IPS-18c (cell line): ENCODE measurements at regions not wholly inside any gene's neighbourhood (a gene's known extent, or its start where the extent isn't known, plus 50 kb on each side); places are given as distances from the start of the nearest gene placed in this dataset.
"Not testable (repeated sequence)": the region's sequence is repeated elsewhere in the genome, so short reads cannot be mapped to it uniquely, and the experiment has no call there.

ENCODE experiments used
- H3K4me3 ChIP-seq: 2 replicates; pipeline ENCODE4 v1.7.0; 2013; ENCODE audit warnings: low read depth, mild to moderate bottlenecking, low read length, moderate library complexity; ENCODE audit not compliant: insufficient read depth
- H3K9me3 ChIP-seq: one replicate; pipeline ENCODE4 v1.6.1; 2013; ENCODE audit warnings: mild to moderate bottlenecking, low read length, moderate library complexity; ENCODE audit not compliant: control insufficient read depth, insufficient read depth

- not testable (repeated sequence) for H3K4me3 ChIP-seq, H3K9me3 ChIP-seq
Observed at GRCh38 chr1:83488105-83488504, 510.8 kb downstream of the TTLL7 start.

- H3K4me3 ChIP-seq, H3K9me3 ChIP-seq: not testable (repeated sequence)
Observed at GRCh38 chr1:83487460-83487859, 511.5 kb downstream of the TTLL7 start.

- not testable (repeated sequence) for H3K9me3 ChIP-seq, H3K4me3 ChIP-seq
Observed at GRCh38 chr1:83485314-83486019, 513.5 kb downstream of the TTLL7 start.

- H3K4me3 ChIP-seq, H3K9me3 ChIP-seq: not testable (repeated sequence)
Observed at GRCh38 chr1:83481284-83481683, 517.6 kb downstream of the TTLL7 start.

- H3K4me3 ChIP-seq, H3K9me3 ChIP-seq: not testable (repeated sequence)
Observed at GRCh38 chr1:83479591-83480239, 519.2 kb downstream of the TTLL7 start.

GRCh38 chr1:83478127-83478526 is 520.8 kb downstream of the TTLL7 start:
- H3K9me3 ChIP-seq, H3K4me3 ChIP-seq: not testable (repeated sequence)

- H3K9me3 ChIP-seq, result not testable (repeated sequence)
Observed at GRCh38 chr1:83476518-83476917, 522.4 kb downstream of the TTLL7 start.

GRCh38 chr1:83474946-83475345 is 524.0 kb downstream of the TTLL7 start:
- H3K9me3 ChIP-seq, H3K4me3 ChIP-seq: not testable (repeated sequence)

More at GRCh38 chr1:83476518-83476917, 522.4 kb downstream of the TTLL7 start:
- H3K4me3 ChIP-seq, result not testable (repeated sequence)

GRCh38 chr1:83473986-83474385 is 524.9 kb downstream of the TTLL7 start:
- H3K4me3 ChIP-seq, H3K9me3 ChIP-seq: not testable (repeated sequence)

- not testable (repeated sequence) for H3K9me3 ChIP-seq, H3K4me3 ChIP-seq
Observed at GRCh38 chr1:83472066-83472465, 526.9 kb downstream of the TTLL7 start.

- not testable (repeated sequence) for H3K4me3 ChIP-seq
Observed at GRCh38 chr1:83471272-83471671, 527.7 kb downstream of the TTLL7 start.

GRCh38 chr1:83468336-83468735 is 530.6 kb downstream of the TTLL7 start:
- H3K4me3 ChIP-seq, result not testable (repeated sequence)

More at GRCh38 chr1:83471272-83471671, 527.7 kb downstream of the TTLL7 start:
- not testable (repeated sequence) for H3K9me3 ChIP-seq

GRCh38 chr1:83457735-83458248 is 541.1 kb downstream of the TTLL7 start:
- not testable (repeated sequence) for H3K4me3 ChIP-seq, H3K9me3 ChIP-seq

More at GRCh38 chr1:83468336-83468735, 530.6 kb downstream of the TTLL7 start:
- not testable (repeated sequence) for H3K9me3 ChIP-seq

- not testable (repeated sequence) for H3K4me3 ChIP-seq
Observed at GRCh38 chr1:83457281-83457680, 541.7 kb downstream of the TTLL7 start.

GRCh38 chr1:83455753-83456152 is 543.2 kb downstream of the TTLL7 start:
- not testable (repeated sequence) for H3K4me3 ChIP-seq

More at GRCh38 chr1:83457281-83457680, 541.7 kb downstream of the TTLL7 start:
- H3K9me3 ChIP-seq, result not testable (repeated sequence)

GRCh38 chr1:83445873-83446272 is 553.1 kb downstream of the TTLL7 start:
- not testable (repeated sequence) for H3K9me3 ChIP-seq, H3K4me3 ChIP-seq

More at GRCh38 chr1:83455753-83456152, 543.2 kb downstream of the TTLL7 start:
- H3K9me3 ChIP-seq, result not testable (repeated sequence)

GRCh38 chr1:83442412-83442811 is 556.5 kb downstream of the TTLL7 start:
- not testable (repeated sequence) for H3K4me3 ChIP-seq, H3K9me3 ChIP-seq

GRCh38 chr1:83440586-83440985 is 558.3 kb downstream of the TTLL7 start:
- H3K9me3 ChIP-seq, H3K4me3 ChIP-seq: not testable (repeated sequence)
